ENCODE measurements at regions not wholly inside any gene's neighbourhood (a gene's known extent, or its start where the extent isn't known, plus 50 kb on each side); places are given as distances from the start of the nearest gene placed in this dataset.

DNA sequence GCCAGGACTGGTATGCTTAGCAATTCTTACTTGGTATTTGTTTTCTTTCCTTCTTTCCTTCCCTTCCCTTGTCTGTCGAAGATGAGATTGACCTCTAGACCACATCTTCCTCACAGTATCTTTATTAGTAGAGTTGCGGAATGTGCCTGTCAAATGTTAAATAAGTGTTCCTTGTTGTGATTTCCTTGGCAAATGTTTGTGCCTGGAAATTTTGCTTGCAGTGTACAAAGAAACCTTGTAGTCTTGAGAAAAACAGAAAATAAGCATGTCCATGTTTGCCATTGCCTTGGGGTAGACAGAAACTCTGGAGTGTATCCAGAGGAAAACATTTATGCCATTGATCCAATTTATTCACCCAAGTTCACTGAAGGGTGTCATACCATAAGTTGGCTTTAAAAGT lies 79.5 kb upstream of the ZNF385D start:
- peaks cover 0 to 6% (median 2%) of the 10 kb centered on the region in 4 donors for H3K4me1 ChIP-seq
- no peaks in the 10 kb centered on the region for H3K27me3 ChIP-seq
- TF ChIP-seq, protein P1, sequence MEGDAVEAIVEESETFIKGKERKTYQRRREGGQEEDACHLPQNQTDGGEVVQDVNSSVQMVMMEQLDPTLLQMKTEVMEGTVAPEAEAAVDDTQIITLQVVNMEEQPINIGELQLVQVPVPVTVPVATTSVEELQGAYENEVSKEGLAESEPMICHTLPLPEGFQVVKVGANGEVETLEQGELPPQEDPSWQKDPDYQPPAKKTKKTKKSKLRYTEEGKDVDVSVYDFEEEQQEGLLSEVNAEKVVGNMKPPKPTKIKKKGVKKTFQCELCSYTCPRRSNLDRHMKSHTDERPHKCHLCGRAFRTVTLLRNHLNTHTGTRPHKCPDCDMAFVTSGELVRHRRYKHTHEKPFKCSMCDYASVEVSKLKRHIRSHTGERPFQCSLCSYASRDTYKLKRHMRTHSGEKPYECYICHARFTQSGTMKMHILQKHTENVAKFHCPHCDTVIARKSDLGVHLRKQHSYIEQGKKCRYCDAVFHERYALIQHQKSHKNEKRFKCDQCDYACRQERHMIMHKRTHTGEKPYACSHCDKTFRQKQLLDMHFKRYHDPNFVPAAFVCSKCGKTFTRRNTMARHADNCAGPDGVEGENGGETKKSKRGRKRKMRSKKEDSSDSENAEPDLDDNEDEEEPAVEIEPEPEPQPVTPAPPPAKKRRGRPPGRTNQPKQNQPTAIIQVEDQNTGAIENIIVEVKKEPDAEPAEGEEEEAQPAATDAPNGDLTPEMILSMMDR (IDR thresholded peaks at IDR 0.05), result no peak
- no peaks in the 10 kb centered on the region for H3K9me3 ChIP-seq
- H3K36me3 ChIP-seq, result no peaks in the 10 kb centered on the region
- H3K27ac ChIP-seq, result peak overlapping the region; percentile 8 to 16
- H3K4me3 ChIP-seq, result no peak overlapping the region
- DNase-seq, result no peak
- intact Hi-C loops (cut with DNase I; ENCODE audit: low total_unique reads), result no loop called here

DNA sequence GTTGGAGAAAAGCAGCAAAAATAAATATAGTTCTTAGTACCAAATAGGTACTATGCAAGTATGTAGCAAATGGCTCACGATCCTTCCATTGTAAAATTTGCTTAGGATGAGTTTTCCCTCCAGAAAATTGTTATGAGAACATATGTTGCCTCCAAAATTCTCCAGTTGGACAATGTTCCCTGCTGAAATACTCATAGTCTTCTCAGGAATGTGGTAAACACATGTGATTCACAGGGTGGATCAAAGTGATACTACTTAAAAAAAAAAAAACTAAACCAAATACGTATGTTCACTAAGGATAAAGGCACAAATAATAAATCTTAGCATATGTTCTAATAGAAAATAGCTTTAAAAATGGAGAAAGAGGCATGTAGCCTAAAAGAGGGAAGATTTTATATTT lies 84.3 kb upstream of the ZNF385D start:
- intact Hi-C loops (cut with DNase I; ENCODE audit: low total_unique reads), result no loop called here
- H3K36me3 ChIP-seq, result no peaks in the 10 kb centered on the region
- TF ChIP-seq, protein P1 (IDR thresholded peaks at IDR 0.05), result no peak
- H3K4me3 ChIP-seq, result no peak overlapping the region
- H3K27me3 ChIP-seq, result no peaks in the 10 kb centered on the region
- peaks cover 0 to 11% (median 5%) of the 10 kb centered on the region in 4 donors for H3K4me1 ChIP-seq
- no peak for DNase-seq
- no peak overlapping the region for H3K27ac ChIP-seq
- H3K9me3 ChIP-seq, result no peaks in the 10 kb centered on the region

DNA sequence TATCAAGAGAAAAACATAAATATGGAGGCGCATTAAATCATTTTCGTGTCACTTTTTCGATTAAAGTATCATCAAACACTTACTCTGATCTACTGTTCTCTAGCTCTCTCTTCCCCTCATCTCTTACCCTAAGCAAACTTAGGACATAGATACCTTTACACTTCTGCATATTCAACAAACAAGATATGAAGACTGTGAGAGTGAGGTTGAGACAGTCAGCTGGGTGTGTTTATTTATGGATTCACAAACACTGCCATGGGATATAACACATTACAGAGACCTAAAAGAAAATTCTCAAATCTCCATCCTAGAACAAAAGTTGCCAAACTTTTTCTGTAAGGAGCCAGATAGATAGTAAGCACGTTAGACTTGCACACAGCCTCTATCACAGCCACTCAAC lies 85.2 kb upstream of the ZNF385D start:
- intact Hi-C loops (cut with DNase I; ENCODE audit: low total_unique reads), result no loop called here
- DNase-seq, result no peak
- no peaks in the 10 kb centered on the region for H3K36me3 ChIP-seq

DNA sequence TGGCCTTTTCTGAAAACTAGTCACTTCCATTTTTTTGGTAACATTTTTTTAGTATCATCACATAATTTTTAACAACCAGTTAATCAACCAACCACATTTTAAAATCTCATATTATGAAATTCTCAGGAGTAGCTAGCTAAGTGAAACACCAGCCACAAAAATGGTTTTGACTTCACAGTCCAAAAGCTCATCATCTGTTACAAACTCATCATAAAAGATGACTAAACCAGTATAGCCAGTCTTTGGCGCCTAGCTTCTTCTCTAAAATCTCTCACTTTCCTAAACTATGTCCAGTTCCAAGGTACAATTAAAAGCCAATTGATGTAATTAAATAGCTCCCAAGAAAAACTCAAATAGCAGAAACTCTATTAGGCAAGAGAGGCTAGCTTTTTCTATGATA lies 88.2 kb upstream of the ZNF385D start:
- no peak overlapping the region for H3K4me3 ChIP-seq

More for the DNA sequence above, 85.2 kb upstream of the ZNF385D start:
- H3K27me3 ChIP-seq, result no peaks in the 10 kb centered on the region
- H3K4me3 ChIP-seq, result no peak overlapping the region
- no peaks in the 10 kb centered on the region for H3K9me3 ChIP-seq
- no peak overlapping the region for H3K27ac ChIP-seq
- peaks cover 0 to 10% (median 3%) of the 10 kb centered on the region in 4 donors for H3K4me1 ChIP-seq
- TF ChIP-seq, protein P1 (IDR thresholded peaks at IDR 0.05), result no peak

DNA sequence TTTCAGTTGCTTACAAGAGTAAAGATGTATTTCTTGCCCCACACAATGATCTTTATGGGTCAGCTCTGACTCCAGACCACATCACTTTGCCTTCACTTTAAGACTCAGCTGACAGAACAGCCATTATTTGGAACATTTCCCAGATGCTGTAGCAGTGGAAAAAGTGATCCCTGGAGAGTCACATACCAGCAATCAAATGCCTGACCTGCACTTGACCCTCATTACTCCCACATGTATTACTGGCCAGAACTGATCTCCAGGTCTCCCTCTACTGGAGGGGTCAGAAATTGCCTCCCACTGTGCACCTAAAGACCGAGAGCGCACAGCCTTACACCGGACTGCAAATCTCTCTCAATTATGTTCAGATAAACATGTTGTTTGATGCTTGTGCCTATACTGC lies 88.6 kb upstream of the ZNF385D start:
- H3K27ac ChIP-seq, result peak overlapping the region in 1 of 2 donors; percentile 37
- intact Hi-C loops (cut with DNase I; ENCODE audit: low total_unique reads), result no loop called here

More for the DNA sequence above, 88.2 kb upstream of the ZNF385D start:
- TF ChIP-seq, protein P1 (IDR thresholded peaks at IDR 0.05), result no peak
- no peaks in the 10 kb centered on the region for H3K27me3 ChIP-seq
- H3K27ac ChIP-seq, result peak overlapping the region in 1 of 2 donors; percentile 37
- H3K9me3 ChIP-seq, result no peaks in the 10 kb centered on the region
- H3K4me1 ChIP-seq, result peaks cover 0 to 10% (median 3%) of the 10 kb centered on the region in 4 donors
- intact Hi-C loops (cut with DNase I; ENCODE audit: low total_unique reads), result no loop called here
- no peak for DNase-seq
- H3K36me3 ChIP-seq, result no peaks in the 10 kb centered on the region

More for the DNA sequence above, 88.6 kb upstream of the ZNF385D start:
- Histone ChIP-seq H3K4me1 (peaks cover 0 to 10% (median 3%) of the 10 kb centered on the region in 4 donors), H3K36me3 (no peaks in the 10 kb centered on the region), H3K27me3 (no peaks in the 10 kb centered on the region), H3K9me3 (no peaks in the 10 kb centered on the region), H3K4me3 (no peak overlapping the region)
- no peak for DNase-seq
- TF ChIP-seq, protein P1 (IDR thresholded peaks at IDR 0.05), result peak in 1 of 2 experiments; percentile 16

All from tibial artery (tissue), 4 donors.